SK-N-SH (cell line): ENCODE measurements at regions not wholly inside any gene's neighbourhood (a gene's known extent, or its start where the extent isn't known, plus 50 kb on each side); places are given as distances from the start of the nearest gene placed in this dataset.
"Not testable (repeated sequence)": the region's sequence is repeated elsewhere in the genome, so short reads cannot be mapped to it uniquely, and the experiment has no call there.

ENCODE experiments used
- CTCF ChIA-PET: fragments of 300-600, 350-600 bp; formaldehyde crosslinking; extraction: SDS; loops from one replicate; lab custom pipeline; 2021; lab: Yijun Ruan, JAX
- POLR2A ChIA-PET: fragments of 350-600 bp; sonication (Branson Sonifier 250); formaldehyde crosslinking; extraction: SDS; loops from one replicate; lab custom pipeline; 2020; ENCODE audit warnings: antibody characterized with exemption, inconsistent platforms; lab: Yijun Ruan, JAX
- DNase-seq: peaks from one replicate; pipeline ENCODE4 v3.0.0; 2012
- H2AFZ ChIP-seq: fragments of 200-600 bp; sonication (generic); 2 replicates; pipeline ENCODE4 v1.8.1; 2016; ENCODE audit warnings: antibody characterized with exemption, mild to moderate bottlenecking, low read depth
- H3F3A ChIP-seq: fragments of 200-600 bp; sonication (generic); replicated peaks from 2 replicates; pipeline ENCODE3; 2016; ENCODE audit warnings: antibody characterized with exemption, mild to moderate bottlenecking; ENCODE audit not compliant: insufficient read depth
- H3K27ac ChIP-seq, 2 experiments: fragments of 200-500 bp in 1 of 2; fragments of 200-600 bp in 1 of 2; sonication (Bioruptor generic) in 1 of 2; sonication (generic), shearing (Covaris generic) in 1 of 2; 2 replicates each; pipeline versions ENCODE4 v1.5.1 to v1.6.1; 2014 to 2016; ENCODE audit warnings: low read depth in 2 of 2, inconsistent platforms in 1 of 2, low read length in 1 of 2, mild to moderate bottlenecking in 1 of 2, mixed read lengths in 1 of 2
- H3K27me3 ChIP-seq: fragments of 200-600 bp; sonication (generic), shearing (Covaris generic); 2 replicates; pipeline ENCODE4 v1.6.1; 2016; ENCODE audit warnings: mixed run types; ENCODE audit not compliant: insufficient read depth
- H3K36me3 ChIP-seq, 2 experiments: fragments of 200-500 bp in 1 of 2; fragments of 200-600 bp in 1 of 2; sonication (Bioruptor generic) in 1 of 2; sonication (generic) in 1 of 2; replicated peaks in 1 of 2; 2 replicates each; pipeline versions ENCODE3 to v1.5.1; 2014 to 2016; ENCODE audit warnings: low read length in 1 of 2, mild to moderate bottlenecking in 1 of 2; ENCODE audit not compliant: insufficient read depth in 2 of 2, control insufficient read depth in 1 of 2
- H3K4me1 ChIP-seq, 2 experiments: fragments of 200-500 bp in 1 of 2; fragments of 200-600 bp in 1 of 2; sonication (Bioruptor generic) in 1 of 2; sonication (generic), shearing (Covaris generic) in 1 of 2; 2 replicates each; pipeline versions ENCODE4 v1.5.1 to v1.6.1; 2014 to 2016; ENCODE audit warnings: low read depth in 1 of 2, low read length in 1 of 2, mixed run types in 1 of 2; ENCODE audit not compliant: insufficient read depth in 2 of 2, control insufficient read depth in 1 of 2
- H3K4me2 ChIP-seq: fragments of 200-600 bp; sonication (generic), shearing (Covaris generic); 2 replicates; pipeline ENCODE4 v1.6.1; 2017; ENCODE audit warnings: mixed run types
- H3K4me3 ChIP-seq, 2 experiments: fragments of 200-500 bp in 1 of 2; fragments of 200-600 bp in 1 of 2; sonication (Bioruptor generic) in 1 of 2; sonication (generic), shearing (Covaris generic) in 1 of 2; 2 replicates each; pipeline versions ENCODE4 v1.5.1 to v1.8.1; 2014 to 2016; ENCODE audit warnings: low read depth in 2 of 2, inconsistent platforms in 1 of 2, low read length in 1 of 2, mild to moderate bottlenecking in 1 of 2, mixed read lengths in 1 of 2, moderate library complexity in 1 of 2
- H3K79me2 ChIP-seq: fragments of 200-600 bp; sonication (generic); 2 replicates; pipeline ENCODE4 v1.8.1; 2017; ENCODE audit warnings: mild to moderate bottlenecking; ENCODE audit not compliant: insufficient read depth
- H3K9ac ChIP-seq: fragments of 200-600 bp; sonication (generic); 2 replicates; pipeline ENCODE4 v1.6.1; 2017; ENCODE audit warnings: mixed run types
- H3K9me2 ChIP-seq: fragments of 200-600 bp; sonication (generic); 2 replicates; pipeline ENCODE4 v1.6.1; 2017; ENCODE audit warnings: mixed run types
- H3K9me3 ChIP-seq: fragments of 200-600 bp; sonication (generic); 2 replicates; pipeline ENCODE4 v1.6.1; 2017; ENCODE audit warnings: mixed run types, mild to moderate bottlenecking, moderate library complexity
- H4K20me1 ChIP-seq: fragments of 200-600 bp; sonication (generic); 2 replicates; pipeline ENCODE4 v1.6.1; 2017; ENCODE audit warnings: mild to moderate bottlenecking, mixed run types; ENCODE audit not compliant: insufficient read depth
- EP300 ChIP-seq, 2 experiments: IDR thresholded peaks; 2 replicates each; pipeline versions ENCODE4 v1.4.0 to v1.6.1; 2012; ENCODE audit warnings: borderline replicate concordance in 1 of 2, low read depth in 1 of 2, low read length in 1 of 2
- FOXJ3 ChIP-seq: sonication (generic); formaldehyde crosslinking; IDR thresholded peaks from 2 replicates; pipeline ENCODE4 v1.5.1; 2020; ENCODE audit warnings: mild to moderate bottlenecking, missing genetic modification reagents
- GATA2 ChIP-seq: sonication (generic); formaldehyde crosslinking; IDR thresholded peaks from 2 replicates; pipeline ENCODE4 v1.5.0; 2020; ENCODE audit warnings: mild to moderate bottlenecking, missing genetic modification reagents
- JUND ChIP-seq: IDR thresholded peaks from 2 replicates; pipeline ENCODE4 v1.4.0; 2012
- MEF2A ChIP-seq: IDR thresholded peaks from 2 replicates; pipeline ENCODE4 v1.4.0; 2012; ENCODE audit warnings: low read depth, borderline replicate concordance
- MXI1 ChIP-seq: IDR thresholded peaks from 2 replicates; pipeline ENCODE4 v1.6.1; 2012; ENCODE audit warnings: mild to moderate bottlenecking, low read depth, low read length, improper control_type of control experiment
- NRF1 ChIP-seq: IDR thresholded peaks from 2 replicates; pipeline ENCODE4 v1.6.1; 2012; ENCODE audit warnings: low read depth, mild to moderate bottlenecking, low read length
- TCF12 ChIP-seq: IDR thresholded peaks from 2 replicates; pipeline ENCODE4 v1.4.0; 2012
- YY1 ChIP-seq: IDR thresholded peaks from 2 replicates; pipeline ENCODE4 v1.4.0; 2012; ENCODE audit warnings: low read depth, mild to moderate bottlenecking
- WGBS: methylation state at CpG from one replicate; pipeline ENCODE4 v1.1.6; 2017; ENCODE audit warnings: low lambda C conversion rate; 5-methylcytosine and 5-hydroxymethylcytosine counted together
- TF ChIP-seq, protein P1 (sequence below): IDR thresholded peaks from 2 replicates; pipeline ENCODE4; 2012
- TF ChIP-seq, protein P2 (sequence below): fragments of 150-350 bp; IDR thresholded peaks from 2 replicates; pipeline ENCODE4 v1.6.1; 2016; ENCODE audit warnings: mild to moderate bottlenecking, low read depth, low read length
- TF ChIP-seq, protein P3 (sequence below): fragments of 150-350 bp; IDR thresholded peaks from 2 replicates; pipeline ENCODE4 v1.6.1; 2017; ENCODE audit warnings: antibody characterized with exemption, low read length, low read depth, borderline replicate concordance

DNA sequence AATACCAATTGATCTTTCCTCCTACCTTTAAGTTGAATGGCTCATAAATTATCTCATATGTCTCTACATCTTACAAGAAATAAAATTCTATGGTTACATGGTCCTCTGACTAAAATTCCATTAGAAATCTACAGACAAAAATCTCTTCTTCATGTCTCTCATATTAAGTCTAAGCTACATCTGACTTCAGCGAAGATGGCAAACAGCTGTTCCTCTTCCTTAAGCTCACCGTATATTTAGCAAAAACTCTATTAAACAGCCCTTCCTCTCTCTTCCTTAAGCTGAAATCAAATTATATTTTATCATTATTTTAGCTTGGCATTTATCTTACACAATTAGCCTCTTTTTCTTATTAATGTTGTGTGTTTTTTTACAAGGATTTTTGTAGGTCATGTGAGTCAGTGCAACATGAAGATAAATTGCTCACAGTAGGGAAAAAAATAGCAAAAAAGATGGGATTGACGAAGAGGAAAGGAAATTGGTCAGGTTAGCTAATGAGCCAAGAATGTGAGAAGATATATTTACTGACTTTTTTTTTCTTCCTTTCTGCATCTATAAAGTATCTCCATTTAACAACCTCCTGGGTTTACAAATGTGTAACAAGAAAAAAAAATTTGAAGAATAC is 2412.8 kb downstream of the ARAP2 start:
- H2AFZ ChIP-seq = peak overlapping the region; percentile 13; the same call in 1 of the 2 replicates
- H3F3A ChIP-seq = peaks cover 7% of the 10 kb centered on the region
- TF ChIP-seq JUND (peak; percentile 33), FOXJ3 (CRISPR knock-in tag) (no peak), EP300 (IDR thresholded peaks at IDR 0.05; ENCODE audit: borderline replicate concordance in 1 of 2, low read depth in 1 of 2, low read length in 1 of 2) (peak in 1 of 2 experiments; percentile 56; a peak in 1 of 4 replicates), MEF2A (0 out of 2 replicates have a peak, but pooled peaks have one; percentile 16)
- TF ChIP-seq, protein P1, sequence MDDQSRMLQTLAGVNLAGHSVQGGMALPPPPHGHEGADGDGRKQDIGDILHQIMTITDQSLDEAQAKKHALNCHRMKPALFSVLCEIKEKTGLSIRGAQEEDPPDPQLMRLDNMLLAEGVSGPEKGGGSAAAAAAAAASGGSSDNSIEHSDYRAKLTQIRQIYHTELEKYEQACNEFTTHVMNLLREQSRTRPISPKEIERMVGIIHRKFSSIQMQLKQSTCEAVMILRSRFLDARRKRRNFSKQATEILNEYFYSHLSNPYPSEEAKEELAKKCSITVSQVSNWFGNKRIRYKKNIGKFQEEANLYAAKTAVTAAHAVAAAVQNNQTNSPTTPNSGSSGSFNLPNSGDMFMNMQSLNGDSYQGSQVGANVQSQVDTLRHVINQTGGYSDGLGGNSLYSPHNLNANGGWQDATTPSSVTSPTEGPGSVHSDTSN = peak; percentile 70
- WGBS = 37% methylated on average over 3 of the region's 3 CpGs
- peak overlapping the region; percentile 34 to 37; a peak in 2 of 4 replicates for H3K27ac ChIP-seq
- H3K79me2 ChIP-seq = no peaks in the 10 kb centered on the region
- no peak overlapping the region for H3K4me3 ChIP-seq
- DNase-seq = no peak
- H3K27me3 ChIP-seq = no peaks in the 10 kb centered on the region
- ChIA-PET CTCF (interaction anchor here (0.7 to 1.2 kb wide), 2 partner anchors 78 to 1219 kb away, joined by 3 read pairs; no protein-coding TSS in a partner anchor), POLR2A (no interaction called here)
- H3K9me2 ChIP-seq = no peaks in the 10 kb centered on the region
- no peaks in the 10 kb centered on the region for H4K20me1 ChIP-seq
- no peaks in the 10 kb centered on the region for H3K9me3 ChIP-seq
- no peak overlapping the region for H3K9ac ChIP-seq
- no peaks in the 10 kb centered on the region for H3K36me3 ChIP-seq
- peaks cover 0 to 14% of the 10 kb centered on the region in 2 experiments; a peak in 1 of 4 replicates for H3K4me1 ChIP-seq
- H3K4me2 ChIP-seq = peak overlapping the region; percentile 17; the same call in 1 of the 2 replicates

DNA sequence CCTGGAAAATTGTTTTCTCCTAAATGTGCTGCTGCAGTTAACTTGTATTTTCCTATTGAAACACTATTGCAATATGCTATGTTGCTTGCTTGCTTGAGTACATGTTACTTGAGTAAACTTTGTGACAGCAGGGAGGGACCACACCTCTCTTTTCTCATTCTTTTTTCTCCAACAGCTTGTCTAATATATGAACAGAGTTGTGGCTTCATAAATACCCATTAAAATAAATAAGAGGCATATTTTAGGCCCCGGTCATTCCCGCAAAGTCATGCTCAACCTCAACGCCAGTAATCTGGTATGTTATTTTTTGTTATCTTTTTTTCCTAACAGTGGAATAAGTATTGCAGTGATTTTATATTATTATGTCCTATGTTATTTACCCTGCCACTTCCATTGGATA is 2408.6 kb downstream of the ARAP2 start:
- CTCF ChIA-PET, H3K4me3 ChIP-seq, H3K27me3 ChIP-seq, H3K79me2 ChIP-seq, H3K9me3 ChIP-seq, DNase-seq, H3K36me3 ChIP-seq, H4K20me1 ChIP-seq, POLR2A ChIA-PET, H2AFZ ChIP-seq, H3K9ac ChIP-seq, H3K9me2 ChIP-seq: not testable (repeated sequence)
- H3K4me1 ChIP-seq = peaks cover 0 to 24% of the 10 kb centered on the region in 2 experiments; a peak in 1 of 4 replicates
- peak overlapping the region; percentile 18; the same call in 1 of the 2 replicates for H3K4me2 ChIP-seq
- peak overlapping the region in 1 of 2 experiments; percentile 80; a peak in 2 of 4 replicates for H3K27ac ChIP-seq
- WGBS = 93% methylated on average over 3 of the region's 3 CpGs
- H3F3A ChIP-seq = peaks cover 24% of the 10 kb centered on the region

DNA sequence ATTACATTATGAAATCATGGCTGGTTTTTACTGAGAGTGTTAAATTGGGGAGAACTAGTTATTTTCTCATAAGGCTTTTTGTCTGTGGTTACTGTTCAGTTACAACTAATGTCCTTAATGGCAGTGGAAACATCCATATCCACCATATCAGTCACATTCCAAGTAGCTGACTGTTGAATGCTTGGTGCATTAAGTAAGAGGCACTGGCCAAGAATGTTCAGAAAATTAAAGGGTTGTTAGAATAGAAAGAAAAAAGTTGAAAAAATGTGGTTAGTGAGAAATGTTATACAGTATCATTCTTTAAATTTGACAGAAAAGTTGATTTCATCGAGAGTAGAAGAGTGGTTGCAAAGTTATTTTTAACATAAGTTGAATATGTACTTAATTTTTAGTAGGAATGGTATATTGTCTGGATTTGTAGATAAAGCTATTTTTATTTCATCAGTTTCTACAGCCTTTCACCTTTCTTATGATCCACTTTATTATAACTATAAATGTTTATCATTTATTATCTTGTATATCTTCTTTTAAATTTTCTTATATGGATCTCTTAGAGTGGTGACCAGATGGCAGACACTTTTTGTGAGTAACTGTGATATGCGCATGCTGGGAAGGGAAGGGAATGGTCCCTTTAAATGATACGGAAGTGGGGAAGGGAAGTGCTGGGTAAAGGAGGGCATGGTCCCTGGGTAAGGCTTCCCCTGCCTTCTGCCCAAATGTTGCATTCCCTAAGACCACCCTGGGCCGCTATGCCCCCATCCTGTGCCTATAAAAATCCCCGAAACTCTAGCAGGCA is 2407.1 kb downstream of the ARAP2 start:
- peak overlapping the region; percentile 71; the same call in 1 of the 2 replicates for H2AFZ ChIP-seq
- TF ChIP-seq YY1 (0 out of 2 replicates have a peak, but pooled peaks have one; percentile 50), GATA2 (no peak), NRF1 (no peak), MXI1 (no peak), TCF12 (peak; percentile 83)
- TF ChIP-seq, protein P2, sequence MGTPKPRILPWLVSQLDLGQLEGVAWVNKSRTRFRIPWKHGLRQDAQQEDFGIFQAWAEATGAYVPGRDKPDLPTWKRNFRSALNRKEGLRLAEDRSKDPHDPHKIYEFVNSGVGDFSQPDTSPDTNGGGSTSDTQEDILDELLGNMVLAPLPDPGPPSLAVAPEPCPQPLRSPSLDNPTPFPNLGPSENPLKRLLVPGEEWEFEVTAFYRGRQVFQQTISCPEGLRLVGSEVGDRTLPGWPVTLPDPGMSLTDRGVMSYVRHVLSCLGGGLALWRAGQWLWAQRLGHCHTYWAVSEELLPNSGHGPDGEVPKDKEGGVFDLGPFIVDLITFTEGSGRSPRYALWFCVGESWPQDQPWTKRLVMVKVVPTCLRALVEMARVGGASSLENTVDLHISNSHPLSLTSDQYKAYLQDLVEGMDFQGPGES = no peak
- TF ChIP-seq, protein P3, sequence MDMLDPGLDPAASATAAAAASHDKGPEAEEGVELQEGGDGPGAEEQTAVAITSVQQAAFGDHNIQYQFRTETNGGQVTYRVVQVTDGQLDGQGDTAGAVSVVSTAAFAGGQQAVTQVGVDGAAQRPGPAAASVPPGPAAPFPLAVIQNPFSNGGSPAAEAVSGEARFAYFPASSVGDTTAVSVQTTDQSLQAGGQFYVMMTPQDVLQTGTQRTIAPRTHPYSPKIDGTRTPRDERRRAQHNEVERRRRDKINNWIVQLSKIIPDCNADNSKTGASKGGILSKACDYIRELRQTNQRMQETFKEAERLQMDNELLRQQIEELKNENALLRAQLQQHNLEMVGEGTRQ = no peak

More for the DNA sequence above, 2407.1 kb downstream of the ARAP2 start:
- Histone ChIP-seq H3K9me2 (no peaks in the 10 kb centered on the region), H3K27me3 (no peaks in the 10 kb centered on the region), H3K9ac (peak overlapping the region; percentile 26; the same call in 1 of the 2 replicates), H3K4me3 (no peak overlapping the region), H3K79me2 (no peaks in the 10 kb centered on the region), H3F3A (peaks cover 24% of the 10 kb centered on the region), H3K4me1 (peaks cover 0 to 16% of the 10 kb centered on the region in 2 experiments; a peak in 1 of 4 replicates), H3K4me2 (peak overlapping the region; percentile 38; the same call in 1 of the 2 replicates), H3K36me3 (no peaks in the 10 kb centered on the region), H4K20me1 (no peaks in the 10 kb centered on the region), H3K9me3 (no peaks in the 10 kb centered on the region), H3K27ac (peak overlapping the region; percentile 55 to 80; a peak in 3 of 4 replicates)
- CTCF ChIA-PET = no interaction called here
- WGBS = 61% methylated on average over 5 of the region's 5 CpGs
- no peak for DNase-seq
- POLR2A ChIA-PET = no interaction called here
